ENCODE measurements at regions not wholly inside any gene's neighbourhood (a gene's known extent, or its start where the extent isn't known, plus 50 kb on each side); places are given as distances from the start of the nearest gene placed in this dataset.
"Not testable (repeated sequence)": the region's sequence is repeated elsewhere in the genome, so short reads cannot be mapped to it uniquely, and the experiment has no call there.

- H3K4me3 ChIP-seq (ENCODE audit: low read length), result no peak overlapping the region
Measured at GRCh38 chr6:27579973-27580372, 107.1 kb upstream of the ZNF184 start.

DNA sequence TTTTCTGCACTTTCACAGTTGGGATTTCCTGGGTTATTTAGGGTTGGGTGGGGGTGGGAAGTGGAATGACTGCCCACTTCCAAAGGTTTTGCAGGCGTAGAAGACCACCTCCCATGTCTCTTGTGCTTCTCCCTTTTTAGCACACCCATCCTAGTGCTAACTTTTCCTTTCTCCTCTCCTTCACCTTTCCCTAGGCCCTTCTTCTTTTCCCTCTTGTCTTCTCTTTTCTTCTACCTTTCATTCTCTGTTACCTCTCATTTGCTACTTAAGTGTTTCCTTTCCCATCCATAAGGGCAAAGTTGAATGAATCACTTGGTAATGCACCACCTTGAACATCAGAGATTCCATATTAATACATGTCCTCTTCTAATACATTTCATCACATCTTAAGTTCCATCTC lies 105.0 kb upstream of the ZNF184 start:
- no peak for DNase-seq (ENCODE audit: low read depth, low spot score)
- no peak overlapping the region for H3K4me3 ChIP-seq (ENCODE audit: low read length)

More at GRCh38 chr6:27579973-27580372, 107.1 kb upstream of the ZNF184 start:
- no peak for DNase-seq (ENCODE audit: low read depth, low spot score)

GRCh38 chr6:27575594-27576361 lies 102.9 kb upstream of the ZNF184 start:
- H3K4me3 ChIP-seq (ENCODE audit: low read length), result no peak overlapping the region
- DNase-seq (ENCODE audit: low read depth, low spot score), result peak; percentile 37

DNA sequence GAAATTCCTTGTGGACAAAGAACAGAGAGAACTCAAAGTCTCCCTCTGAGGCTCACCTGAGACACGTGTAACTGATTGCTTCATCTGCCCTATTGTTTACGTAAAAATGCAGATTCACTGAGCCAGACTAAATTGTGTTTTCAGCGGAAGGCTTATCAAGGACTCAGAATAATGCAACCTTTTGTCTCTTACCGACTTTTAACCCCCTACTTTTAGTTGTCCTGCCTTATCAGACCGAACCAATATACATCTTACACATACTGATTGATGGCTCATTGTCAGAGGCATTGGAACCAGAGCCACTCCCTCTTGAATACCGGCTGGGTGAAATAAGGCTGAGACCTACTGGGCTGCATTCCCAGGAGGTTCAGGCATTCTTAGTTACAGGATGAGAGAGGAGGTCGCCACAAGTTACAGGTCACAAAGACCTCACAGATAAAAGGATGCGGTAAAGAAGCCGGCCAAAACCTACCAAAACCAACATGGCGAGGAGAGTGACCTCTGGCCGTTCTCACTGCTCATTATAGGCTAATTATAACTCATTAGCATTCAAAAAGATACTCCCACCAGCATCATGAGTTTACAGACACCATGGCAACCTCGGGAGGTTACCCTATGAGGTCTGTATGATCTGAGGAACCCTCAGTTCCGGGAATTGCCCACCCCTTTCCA lies 95.5 kb upstream of the ZNF184 start:
- DNase-seq (ENCODE audit: low read depth, low spot score), result no peak
- H3K4me3 ChIP-seq (ENCODE audit: low read length), result no peak overlapping the region

DNA sequence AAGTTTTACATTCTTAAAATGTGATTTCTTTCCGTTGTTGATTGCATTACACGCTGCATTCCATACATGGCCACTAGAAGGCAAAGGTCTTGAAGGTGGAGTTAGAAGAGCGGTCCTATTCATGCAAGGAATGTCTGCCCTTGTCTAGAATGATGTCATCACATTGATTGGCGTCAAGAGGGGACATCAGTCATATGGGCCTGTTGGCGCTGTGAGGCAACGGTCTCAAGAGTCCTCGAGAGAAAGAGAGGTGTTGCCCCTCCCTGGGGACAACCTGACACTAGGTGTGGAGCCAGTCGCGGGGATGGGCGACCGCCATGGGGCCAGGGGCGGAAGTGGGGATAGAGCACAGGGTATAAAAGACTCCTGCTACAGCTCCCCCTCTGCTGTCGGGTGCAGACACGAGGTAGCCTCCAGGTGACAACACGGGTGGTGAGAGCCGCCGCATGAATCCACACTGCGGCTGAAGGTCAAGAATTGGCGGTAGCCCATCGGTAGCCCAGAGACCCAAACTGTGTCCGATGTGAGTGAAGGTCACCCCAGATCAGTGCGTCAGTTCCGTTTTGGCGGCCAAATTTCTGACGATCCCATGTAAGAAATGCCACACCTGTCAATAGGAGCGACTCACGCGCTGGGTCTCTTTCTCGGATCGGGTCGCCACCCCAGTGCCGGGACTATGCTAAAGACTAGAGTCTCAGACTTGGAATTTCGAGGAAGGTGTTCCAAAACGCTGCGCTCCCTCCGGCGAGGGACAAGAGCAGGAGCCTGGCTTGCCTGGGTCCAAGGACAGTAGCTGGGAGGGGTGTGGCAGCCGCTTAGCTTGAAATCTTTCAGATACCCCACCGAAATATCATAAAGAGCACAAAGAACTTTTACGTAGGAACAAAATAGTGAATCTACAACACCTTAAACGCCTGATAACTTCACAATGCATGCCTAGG lies 93.2 kb upstream of the ZNF184 start:
- DNase-seq (ENCODE audit: low read depth, low spot score), result no peak
- H3K4me3 ChIP-seq (ENCODE audit: low read length), result no peak overlapping the region

DNA sequence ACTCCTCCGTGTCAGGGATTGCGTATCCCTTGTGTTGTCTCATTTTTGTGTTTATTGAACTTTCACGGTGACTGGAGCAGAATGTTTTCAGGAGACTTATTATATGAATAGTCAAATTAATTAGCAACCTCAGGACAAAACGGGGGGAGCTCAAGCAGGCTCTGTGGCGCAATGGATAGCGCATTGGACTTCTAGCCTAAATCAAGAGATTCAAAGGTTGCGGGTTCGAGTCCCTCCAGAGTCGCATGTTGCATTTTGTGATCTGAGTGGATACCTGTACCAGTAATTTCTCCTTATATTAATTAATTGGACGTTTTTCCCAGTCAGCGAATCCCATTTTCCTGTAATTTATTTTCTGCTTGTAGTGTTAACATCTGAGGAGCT lies 89.1 kb upstream of the ZNF184 start:
- H3K4me3 ChIP-seq (ENCODE audit: low read length), result no peak overlapping the region
- no peak for DNase-seq (ENCODE audit: low read depth, low spot score)

DNA sequence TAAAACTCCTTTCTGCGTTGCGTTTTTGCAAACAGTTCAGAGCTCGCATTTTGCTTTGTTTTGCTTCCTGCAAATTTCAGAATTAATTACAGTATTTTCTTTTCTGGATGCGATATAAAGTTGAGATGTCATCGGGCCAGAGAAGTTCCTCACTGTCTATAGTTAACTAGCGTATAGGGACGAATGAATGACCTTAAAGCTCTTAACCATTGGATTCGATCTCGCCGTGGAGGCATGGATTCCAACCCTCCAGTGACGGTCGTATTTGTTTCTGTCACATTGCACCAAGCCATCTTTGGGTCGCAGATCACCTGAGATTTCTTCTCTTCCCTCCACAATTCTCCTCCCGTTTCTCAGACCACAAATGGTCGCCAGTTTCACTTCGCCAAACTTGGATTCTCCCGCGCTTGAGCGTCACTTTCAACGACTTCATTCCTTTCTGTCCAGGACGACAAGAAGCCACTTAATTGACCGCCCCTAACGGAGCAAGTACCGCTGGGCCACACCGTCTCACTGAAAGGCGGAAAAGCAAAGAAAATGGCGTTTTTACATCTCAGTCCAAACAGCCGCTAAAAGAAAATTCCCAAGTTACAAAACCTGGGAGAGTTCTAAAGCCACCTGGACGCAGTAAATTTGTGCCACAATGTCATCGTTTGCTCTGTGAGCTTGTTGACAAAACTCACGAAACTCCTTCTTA lies 85.3 kb upstream of the ZNF184 start:
- H3K4me3 ChIP-seq (ENCODE audit: low read length), result no peak overlapping the region
- DNase-seq (ENCODE audit: low read depth, low spot score), result no peak

DNA sequence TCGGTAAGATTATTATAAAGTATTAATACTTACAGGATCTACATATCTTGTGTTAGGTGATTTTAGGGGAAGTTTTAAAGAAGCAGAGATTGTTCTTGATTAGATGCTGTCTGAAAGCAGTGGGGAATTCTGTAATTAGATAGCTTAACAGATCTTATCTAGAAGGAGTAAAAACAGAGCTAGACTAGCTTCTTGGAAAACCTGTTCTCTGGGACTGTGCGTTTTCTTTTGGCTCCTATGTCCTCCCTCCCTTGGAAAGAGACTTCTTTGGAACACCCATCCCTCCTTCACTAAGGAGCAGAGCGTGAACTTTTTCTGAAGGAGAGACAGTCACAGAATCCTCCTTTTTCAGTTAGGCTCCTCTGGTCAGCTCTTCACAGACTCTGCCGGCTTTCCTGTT lies 83.5 kb upstream of the ZNF184 start:
- H3K4me3 ChIP-seq (ENCODE audit: low read length), result no peak overlapping the region
- DNase-seq (ENCODE audit: low read depth, low spot score), result no peak

GRCh38 chr6:27553123-27553904 lies 80.4 kb upstream of the ZNF184 start:
- no peak overlapping the region for H3K4me3 ChIP-seq (ENCODE audit: low read length)
- DNase-seq (ENCODE audit: low read depth, low spot score), result peak; percentile 15

- no peak overlapping the region for H3K4me3 ChIP-seq (ENCODE audit: low read length)
- no peak for DNase-seq (ENCODE audit: low read depth, low spot score)
Measured at GRCh38 chr6:27551607-27552006, 78.7 kb upstream of the ZNF184 start.

DNA sequence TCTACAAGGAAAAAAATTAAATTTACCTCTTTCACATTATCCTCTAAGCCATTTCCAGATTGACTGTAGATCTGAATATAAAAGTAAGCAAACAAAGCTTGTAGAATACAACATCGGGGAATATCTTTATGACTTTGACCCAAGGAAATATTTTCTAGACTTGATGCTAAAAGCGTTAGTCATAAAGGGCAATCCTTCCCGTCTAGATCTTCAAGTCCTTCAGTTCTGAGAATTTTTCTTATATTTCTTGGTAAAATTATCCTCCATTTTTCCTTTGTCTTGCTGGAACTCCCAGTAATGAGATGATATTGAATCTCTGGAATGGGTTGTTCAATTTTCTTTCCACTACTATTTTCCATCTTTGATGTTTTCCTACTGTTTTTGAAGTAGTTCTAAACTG lies 77.8 kb upstream of the ZNF184 start:
- no peak overlapping the region for H3K4me3 ChIP-seq (ENCODE audit: low read length)
- no peak for DNase-seq (ENCODE audit: low read depth, low spot score)

GRCh38 chr6:27549241-27549598 lies 76.3 kb upstream of the ZNF184 start:
- not testable (repeated sequence) for H3K4me3 ChIP-seq (ENCODE audit: low read length); DNase-seq (ENCODE audit: low read depth, low spot score)

- DNase-seq (ENCODE audit: low read depth, low spot score), result peak; percentile 42
- no peak overlapping the region for H3K4me3 ChIP-seq (ENCODE audit: low read length)
Measured at GRCh38 chr6:27547157-27548075, 74.5 kb upstream of the ZNF184 start.

GRCh38 chr6:27546522-27546921 lies 73.6 kb upstream of the ZNF184 start:
- no peak for DNase-seq (ENCODE audit: low read depth, low spot score)
- no peak overlapping the region for H3K4me3 ChIP-seq (ENCODE audit: low read length)

DNA sequence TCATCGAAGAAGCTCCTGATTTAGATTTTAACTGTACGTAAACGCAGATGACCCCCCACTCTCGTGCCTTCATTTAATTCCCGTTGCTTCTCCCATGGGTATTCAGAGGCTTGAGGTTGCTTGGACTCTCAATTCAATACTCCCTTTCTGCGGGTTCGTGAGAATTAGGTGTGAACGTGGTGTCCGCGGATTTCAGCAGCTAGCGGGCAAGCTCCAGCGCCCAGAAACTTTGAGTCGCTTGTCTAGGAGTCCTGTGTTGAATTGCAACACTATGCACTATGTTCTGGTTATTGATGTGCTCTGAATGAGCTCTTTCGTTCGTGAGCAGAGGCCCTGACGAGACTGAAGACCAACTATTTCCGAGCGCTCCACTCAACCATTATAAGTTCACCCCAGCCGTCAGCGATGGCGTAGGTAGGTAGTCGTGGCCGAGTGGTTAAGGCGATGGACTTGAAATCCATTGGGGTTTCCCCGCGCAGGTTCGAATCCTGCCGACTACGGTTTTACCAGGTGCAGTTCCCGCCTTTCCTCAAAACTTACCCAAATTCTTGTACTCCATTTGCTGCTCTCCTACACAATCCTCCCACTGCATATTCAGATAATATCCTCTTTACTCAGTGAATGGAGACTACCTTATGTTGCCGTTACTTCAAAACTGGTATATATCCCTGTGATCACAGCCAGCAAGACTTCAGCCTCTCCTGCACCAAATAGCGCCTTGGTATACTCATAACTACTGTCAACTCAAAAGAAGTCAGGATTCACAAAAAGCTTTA lies 72.6 kb upstream of the ZNF184 start:
- no peak overlapping the region for H3K4me3 ChIP-seq (ENCODE audit: low read length)
- no peak for DNase-seq (ENCODE audit: low read depth, low spot score)

GRCh38 chr6:27544612-27545260 lies 71.8 kb upstream of the ZNF184 start:
- H3K4me3 ChIP-seq (ENCODE audit: low read length), result no peak overlapping the region
- no peak for DNase-seq (ENCODE audit: low read depth, low spot score)

All from Jurkat, Clone E6-1 (cell line).